Uterus (tissue), 3 donors: ENCODE measurements at regions not wholly inside any gene's neighbourhood (a gene's known extent, or its start where the extent isn't known, plus 50 kb on each side); places are given as distances from the start of the nearest gene placed in this dataset.

Experiments used
- DNase-seq, 2 donors: peaks; one replicate each; pipeline ENCODE4 v3.0.0-alpha.2; 2019 to 2020
- H3K27ac ChIP-seq, 2 donors: fragments of 200-600 bp; sonication (generic); 1 replicate in 1 of 2; 2 replicates in 1 of 2; pipeline ENCODE4 v1.5.1; 2016 to 2018
- H3K27me3 ChIP-seq, 2 donors: fragments of 200-600 bp; sonication (generic); one replicate each; pipeline ENCODE4 v1.5.1; 2018 to 2019; ENCODE audit warnings: control low read depth in 1 of 2
- H3K36me3 ChIP-seq, 2 donors: fragments of 200-600 bp; sonication (generic); one replicate each; pipeline ENCODE4 v1.5.1; 2019; ENCODE audit warnings: control low read depth in 1 of 2
- H3K4me1 ChIP-seq, 2 donors: fragments of 200-600 bp; sonication (generic); one replicate each; pipeline ENCODE4 v1.5.1; 2018 to 2019; ENCODE audit warnings: control low read depth in 1 of 2
- H3K4me3 ChIP-seq, 2 donors: fragments of 200-600 bp; sonication (generic); 1 replicate in 1 of 2; 2 replicates in 1 of 2; pipeline ENCODE4 v1.5.1; 2018 to 2019; ENCODE audit warnings: mild to moderate bottlenecking in 1 of 2
- H3K9me3 ChIP-seq, 2 donors: fragments of 200-600 bp; sonication (generic); one replicate each; pipeline ENCODE4 v1.5.1; 2019; ENCODE audit warnings: control low read depth in 1 of 2
- POLR2A ChIP-seq, 2 donors: fragments of 450-650 bp; IDR thresholded peaks; one replicate each; pipeline ENCODE4 v1.6.1; 2016; ENCODE audit warnings: antibody characterized with exemption in 2 of 2, mild to moderate bottlenecking in 1 of 2, moderate library complexity in 1 of 2
- intact Hi-C: fragments of 100-400 bp; cut with DNase I; formaldehyde crosslinking; loops from one replicate; pipeline ENCODE4 v1.15.1; 2023; ENCODE audit warnings: low total_unique reads
- TF ChIP-seq, protein P1 (sequence below), 4 experiments: fragments of 200-600 bp in 2 of 4; fragments of 450-650 bp in 2 of 4; sonication (generic) in 2 of 4; IDR thresholded peaks; one replicate each; pipeline ENCODE4 v1.5.1; 2016 to 2019; ENCODE audit warnings: antibody characterized with exemption in 4 of 4, mild to moderate bottlenecking in 2 of 4, moderate library complexity in 1 of 4
- donor health status: DM: yes; HTN: yes; CAD: no.

DNA sequence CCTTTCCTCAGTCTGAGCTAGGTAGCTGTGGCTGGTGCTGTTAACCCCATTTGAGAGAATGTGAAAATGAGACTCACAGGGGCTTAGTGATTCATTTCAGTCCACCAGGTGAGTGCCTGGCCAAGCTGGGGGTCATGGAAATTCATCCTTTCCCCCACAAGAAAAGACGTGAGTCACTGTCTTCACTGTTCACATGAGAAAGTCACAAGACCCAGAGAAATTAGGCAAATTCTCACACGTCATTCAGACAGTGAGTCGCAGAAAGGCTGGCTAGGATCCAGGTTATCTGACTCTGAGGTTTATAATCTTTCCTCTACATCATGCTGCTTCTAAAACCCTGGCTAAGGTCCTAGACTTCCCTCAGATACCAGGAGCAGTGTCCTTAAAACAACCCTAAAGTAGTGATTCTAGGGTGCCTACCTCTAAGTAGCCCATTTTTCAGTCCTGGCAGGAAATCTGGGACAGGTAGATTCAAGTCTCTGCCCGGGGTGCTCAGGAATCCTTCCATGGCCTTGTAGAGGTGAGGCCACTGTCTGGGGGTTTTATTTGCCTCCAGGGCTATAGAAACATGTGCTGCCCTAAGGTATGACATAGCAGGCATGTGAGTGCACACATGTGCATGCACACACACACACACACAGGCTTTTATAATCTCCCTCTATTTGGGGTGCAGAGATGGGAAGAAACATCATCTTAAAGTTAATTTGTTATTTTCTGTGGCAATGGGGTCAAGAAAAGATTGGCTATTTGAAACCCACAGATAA lies 427.9 kb upstream of the CELF2 start:
- DNase-seq: peak in 1 of 2 donors; percentile 42
- TF ChIP-seq POLR2A (IDR thresholded peaks at IDR 0.05): no peak
- TF ChIP-seq, protein P1, sequence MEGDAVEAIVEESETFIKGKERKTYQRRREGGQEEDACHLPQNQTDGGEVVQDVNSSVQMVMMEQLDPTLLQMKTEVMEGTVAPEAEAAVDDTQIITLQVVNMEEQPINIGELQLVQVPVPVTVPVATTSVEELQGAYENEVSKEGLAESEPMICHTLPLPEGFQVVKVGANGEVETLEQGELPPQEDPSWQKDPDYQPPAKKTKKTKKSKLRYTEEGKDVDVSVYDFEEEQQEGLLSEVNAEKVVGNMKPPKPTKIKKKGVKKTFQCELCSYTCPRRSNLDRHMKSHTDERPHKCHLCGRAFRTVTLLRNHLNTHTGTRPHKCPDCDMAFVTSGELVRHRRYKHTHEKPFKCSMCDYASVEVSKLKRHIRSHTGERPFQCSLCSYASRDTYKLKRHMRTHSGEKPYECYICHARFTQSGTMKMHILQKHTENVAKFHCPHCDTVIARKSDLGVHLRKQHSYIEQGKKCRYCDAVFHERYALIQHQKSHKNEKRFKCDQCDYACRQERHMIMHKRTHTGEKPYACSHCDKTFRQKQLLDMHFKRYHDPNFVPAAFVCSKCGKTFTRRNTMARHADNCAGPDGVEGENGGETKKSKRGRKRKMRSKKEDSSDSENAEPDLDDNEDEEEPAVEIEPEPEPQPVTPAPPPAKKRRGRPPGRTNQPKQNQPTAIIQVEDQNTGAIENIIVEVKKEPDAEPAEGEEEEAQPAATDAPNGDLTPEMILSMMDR (IDR thresholded peaks at IDR 0.05): no peak
- Histone ChIP-seq H3K9me3 (no peaks in the 10 kb centered on the region), H3K4me1 (no peaks in the 10 kb centered on the region), H3K36me3 (no peaks in the 10 kb centered on the region), H3K4me3 (no peak overlapping the region), H3K27ac (no peak overlapping the region), H3K27me3 (no peaks in the 10 kb centered on the region)
- intact Hi-C loops: no loop called here

DNA sequence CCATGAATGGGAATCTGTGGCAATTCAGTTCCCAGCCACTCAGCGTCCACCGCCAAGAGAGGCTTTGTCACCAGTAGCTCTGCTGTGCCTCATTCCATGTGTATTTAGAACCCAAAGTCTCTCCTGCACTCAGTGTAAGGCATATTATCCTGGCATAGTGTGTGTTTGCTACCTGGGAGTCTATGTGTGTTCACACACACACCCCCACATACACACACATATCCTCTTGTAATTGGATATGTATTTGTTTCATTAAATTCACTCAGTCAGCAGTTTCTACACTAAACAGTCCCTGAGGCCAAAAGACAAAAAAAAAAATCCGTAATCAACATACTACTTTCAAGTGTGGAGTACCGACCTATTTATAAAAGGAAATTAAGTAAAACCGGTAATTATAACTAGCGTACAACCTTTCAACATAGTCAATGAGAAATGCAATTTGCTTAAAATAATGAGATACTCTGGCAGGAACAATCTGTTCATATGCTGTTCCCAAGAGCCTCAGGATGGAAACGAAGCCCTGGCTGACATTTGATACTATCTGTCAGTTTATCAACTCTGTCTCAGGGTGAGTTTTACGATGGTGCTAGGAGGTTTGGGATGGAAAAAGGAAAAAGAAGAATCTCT lies 425.8 kb upstream of the CELF2 start:
- Histone ChIP-seq H3K27me3 (no peaks in the 10 kb centered on the region), H3K4me3 (no peak overlapping the region), H3K4me1 (no peaks in the 10 kb centered on the region), H3K27ac (no peak overlapping the region), H3K36me3 (no peaks in the 10 kb centered on the region), H3K9me3 (no peaks in the 10 kb centered on the region)
- no peak for TF ChIP-seq POLR2A (IDR thresholded peaks at IDR 0.05)
- TF ChIP-seq, protein P1 (IDR thresholded peaks at IDR 0.05): no peak
- DNase-seq: no peak
- intact Hi-C loops: no loop called here

DNA sequence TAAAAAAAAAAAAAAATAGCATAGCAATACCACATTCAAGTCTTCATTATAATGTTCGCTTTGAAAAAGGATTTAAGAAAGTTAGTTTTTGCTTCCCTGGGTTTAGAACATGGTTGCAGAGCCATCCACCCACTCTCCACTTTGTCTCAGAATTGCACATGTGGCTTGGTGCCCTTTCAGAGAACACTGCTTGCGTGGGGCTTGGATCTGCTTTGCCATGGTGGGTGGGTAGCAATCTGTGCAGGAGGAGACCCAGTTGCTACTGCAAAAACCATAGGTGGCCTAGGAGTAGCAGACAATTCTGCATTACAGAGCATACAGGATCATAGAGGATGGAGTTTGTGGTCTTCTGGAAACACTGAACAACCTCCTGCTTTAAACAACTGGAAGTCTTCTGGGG lies 421.4 kb upstream of the CELF2 start:
- DNase-seq: no peak
- TF ChIP-seq POLR2A (IDR thresholded peaks at IDR 0.05): no peak
- TF ChIP-seq, protein P1 (IDR thresholded peaks at IDR 0.05): no peak
- Histone ChIP-seq H3K9me3 (no peaks in the 10 kb centered on the region), H3K4me1 (no peaks in the 10 kb centered on the region), H3K4me3 (no peak overlapping the region), H3K36me3 (no peaks in the 10 kb centered on the region), H3K27me3 (no peaks in the 10 kb centered on the region), H3K27ac (no peak overlapping the region)
- intact Hi-C loops: no loop called here

DNA sequence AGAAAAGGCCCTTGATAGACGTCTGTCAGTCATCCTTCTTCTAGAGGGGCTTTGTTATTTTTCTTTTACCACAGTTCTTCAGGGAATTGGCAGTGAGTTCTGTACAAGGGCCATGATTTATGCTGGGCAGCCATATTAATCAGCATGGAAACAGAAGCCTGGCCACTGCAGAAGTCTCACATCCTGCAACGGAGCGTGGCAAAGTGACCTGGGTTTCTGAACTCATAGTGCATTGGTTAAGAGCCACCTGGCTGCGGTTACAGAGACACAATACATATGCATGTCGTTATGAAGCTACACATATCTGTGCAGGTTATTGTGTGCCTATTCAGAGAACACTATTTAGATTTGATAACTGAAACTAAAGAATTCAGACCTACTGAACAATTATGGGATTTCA lies 419.4 kb upstream of the CELF2 start:
- Histone ChIP-seq H3K36me3 (no peaks in the 10 kb centered on the region), H3K27ac (no peak overlapping the region), H3K4me3 (no peak overlapping the region), H3K9me3 (no peaks in the 10 kb centered on the region), H3K4me1 (no peaks in the 10 kb centered on the region), H3K27me3 (no peaks in the 10 kb centered on the region)
- intact Hi-C loops: no loop called here
- TF ChIP-seq, protein P1 (IDR thresholded peaks at IDR 0.05): no peak
- no peak for TF ChIP-seq POLR2A (IDR thresholded peaks at IDR 0.05)
- no peak for DNase-seq

DNA sequence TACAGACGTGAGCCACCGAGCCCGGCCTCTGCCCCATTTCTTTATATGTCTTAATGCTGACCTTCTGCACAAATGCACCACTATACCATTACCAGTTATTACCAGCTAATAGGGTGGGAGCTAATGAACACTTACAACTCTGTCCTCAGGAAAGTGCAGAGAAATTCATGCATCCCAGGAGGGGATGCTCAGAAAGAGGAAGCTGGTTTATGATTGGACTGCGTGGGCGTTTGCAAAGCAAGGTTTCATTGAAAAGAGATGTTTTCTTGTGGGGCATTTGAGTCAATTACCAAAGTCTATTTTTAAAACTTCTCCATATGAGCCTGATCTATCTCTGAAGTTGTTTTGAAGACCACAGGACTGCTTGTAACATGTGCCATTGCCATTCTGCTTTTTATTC lies 417.7 kb upstream of the CELF2 start:
- no peak overlapping the region for H3K4me3 ChIP-seq
- intact Hi-C loops: no loop called here
- no peak for TF ChIP-seq POLR2A (IDR thresholded peaks at IDR 0.05)
- TF ChIP-seq, protein P1 (IDR thresholded peaks at IDR 0.05): no peak

More for the DNA sequence above, 417.7 kb upstream of the CELF2 start:
- Histone ChIP-seq H3K27me3 (no peaks in the 10 kb centered on the region), H3K36me3 (no peaks in the 10 kb centered on the region), H3K27ac (no peak overlapping the region), H3K4me1 (peaks cover 0 to 1% of the 10 kb centered on the region in 2 donors), H3K9me3 (no peaks in the 10 kb centered on the region)
- no peak for DNase-seq
